ENCODE measurements at regions not wholly inside any gene's neighbourhood (a gene's known extent, or its start where the extent isn't known, plus 50 kb on each side); places are given as distances from the start of the nearest gene placed in this dataset.
"Not testable (repeated sequence)": the region's sequence is repeated elsewhere in the genome, so short reads cannot be mapped to it uniquely, and the experiment has no call there.

- TF ChIP-seq CTCF, POLR2A (IDR thresholded peaks at IDR 0.05): not testable (repeated sequence)
Observed at GRCh38 chr17:30706461-30707335, 117.8 kb downstream of the CRLF3 start.
